LNCAP (cell line): ENCODE measurements at regions not wholly inside any gene's neighbourhood (a gene's known extent, or its start where the extent isn't known, plus 50 kb on each side); places are given as distances from the start of the nearest gene placed in this dataset.

Experiments used
- TF ChIP-seq, protein P1 (sequence below): fragments of 450-650 bp; IDR thresholded peaks from 2 replicates; pipeline ENCODE4 v1.5.1; 2017; ENCODE audit warnings: mild to moderate bottlenecking

DNA sequence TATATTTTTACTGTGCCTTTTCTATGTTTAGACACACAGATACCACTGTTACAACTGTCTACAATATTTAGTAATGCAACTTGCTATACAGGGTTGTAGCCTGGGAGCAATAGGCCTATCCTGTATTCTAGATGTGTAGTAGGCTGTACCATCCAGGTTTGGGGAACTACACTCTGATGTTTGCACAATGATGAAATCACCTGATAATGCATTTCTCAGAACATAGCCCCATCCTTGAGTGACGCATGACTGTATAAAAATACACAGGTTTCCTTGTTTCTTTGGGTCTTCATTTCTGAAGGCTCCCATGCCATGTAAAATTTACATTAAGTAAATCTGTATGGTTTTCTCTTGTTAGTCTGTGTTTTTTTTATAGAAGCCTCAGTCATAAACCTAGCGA is 270.9 kb upstream of the SKOR2 start:
- TF ChIP-seq, protein P1, sequence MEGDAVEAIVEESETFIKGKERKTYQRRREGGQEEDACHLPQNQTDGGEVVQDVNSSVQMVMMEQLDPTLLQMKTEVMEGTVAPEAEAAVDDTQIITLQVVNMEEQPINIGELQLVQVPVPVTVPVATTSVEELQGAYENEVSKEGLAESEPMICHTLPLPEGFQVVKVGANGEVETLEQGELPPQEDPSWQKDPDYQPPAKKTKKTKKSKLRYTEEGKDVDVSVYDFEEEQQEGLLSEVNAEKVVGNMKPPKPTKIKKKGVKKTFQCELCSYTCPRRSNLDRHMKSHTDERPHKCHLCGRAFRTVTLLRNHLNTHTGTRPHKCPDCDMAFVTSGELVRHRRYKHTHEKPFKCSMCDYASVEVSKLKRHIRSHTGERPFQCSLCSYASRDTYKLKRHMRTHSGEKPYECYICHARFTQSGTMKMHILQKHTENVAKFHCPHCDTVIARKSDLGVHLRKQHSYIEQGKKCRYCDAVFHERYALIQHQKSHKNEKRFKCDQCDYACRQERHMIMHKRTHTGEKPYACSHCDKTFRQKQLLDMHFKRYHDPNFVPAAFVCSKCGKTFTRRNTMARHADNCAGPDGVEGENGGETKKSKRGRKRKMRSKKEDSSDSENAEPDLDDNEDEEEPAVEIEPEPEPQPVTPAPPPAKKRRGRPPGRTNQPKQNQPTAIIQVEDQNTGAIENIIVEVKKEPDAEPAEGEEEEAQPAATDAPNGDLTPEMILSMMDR, result no peak

GRCh38 chr18:47520263-47520662 is 268.8 kb upstream of the SKOR2 start:
- TF ChIP-seq, protein P1, result no peak

DNA sequence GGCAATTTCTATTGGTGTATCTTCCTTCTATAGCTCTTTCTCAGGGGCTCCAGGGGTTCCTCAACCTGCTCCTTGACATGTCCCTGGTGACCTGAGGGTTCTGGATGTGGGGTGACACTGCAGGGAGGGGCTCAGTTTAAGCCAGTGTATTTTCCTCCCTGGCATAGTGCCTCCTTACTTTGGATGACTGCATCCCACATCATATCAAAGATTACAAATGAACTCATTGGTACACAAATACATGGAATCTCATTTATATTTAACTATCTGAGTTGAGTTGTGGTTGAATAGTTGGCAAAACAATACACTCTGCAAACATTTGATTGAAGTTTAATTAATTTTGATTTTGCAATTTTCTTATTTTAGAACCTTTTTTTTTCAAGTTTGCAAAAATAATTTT is 268.2 kb upstream of the SKOR2 start:
- TF ChIP-seq, protein P1, result no peak

DNA sequence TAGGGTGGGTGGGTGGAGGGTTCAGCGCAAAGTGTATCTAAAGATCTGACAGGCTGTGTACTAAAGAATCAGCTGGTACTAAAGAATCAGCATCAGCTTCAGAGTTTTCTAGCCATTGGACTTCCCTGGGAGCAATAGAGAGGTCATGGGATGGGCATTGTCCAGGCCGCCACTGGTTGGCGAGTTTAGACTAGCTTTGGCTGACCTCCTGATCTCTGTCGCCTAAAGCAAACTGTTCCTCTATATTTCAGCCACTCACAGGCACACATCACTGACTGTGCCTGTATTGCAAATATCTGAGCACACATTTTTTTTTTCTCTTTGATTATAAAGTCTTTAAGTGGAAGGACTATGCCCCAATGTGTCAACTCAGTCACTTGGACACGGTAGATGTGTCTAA is 267.8 kb upstream of the SKOR2 start:
- TF ChIP-seq, protein P1, result no peak

DNA sequence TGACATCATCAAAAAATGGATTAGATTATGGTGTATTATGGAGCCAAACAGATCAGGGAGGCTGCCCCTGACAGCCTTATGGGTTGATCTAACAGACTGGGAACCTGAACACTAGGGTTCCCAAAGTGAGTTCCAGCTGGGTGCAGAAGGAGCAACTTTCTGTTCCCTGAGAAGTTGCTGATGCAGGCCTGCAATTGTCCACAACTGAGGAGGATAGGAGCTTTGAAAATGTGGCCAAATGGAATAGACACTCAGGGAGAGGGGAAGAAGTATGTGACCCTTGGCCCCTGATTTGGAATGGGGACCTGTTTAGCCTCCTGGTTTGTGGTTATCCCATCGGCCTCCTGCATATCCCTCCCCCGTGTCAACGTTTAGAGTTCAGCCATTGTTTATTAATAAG is 262.2 kb upstream of the SKOR2 start:
- TF ChIP-seq, protein P1, result no peak

DNA sequence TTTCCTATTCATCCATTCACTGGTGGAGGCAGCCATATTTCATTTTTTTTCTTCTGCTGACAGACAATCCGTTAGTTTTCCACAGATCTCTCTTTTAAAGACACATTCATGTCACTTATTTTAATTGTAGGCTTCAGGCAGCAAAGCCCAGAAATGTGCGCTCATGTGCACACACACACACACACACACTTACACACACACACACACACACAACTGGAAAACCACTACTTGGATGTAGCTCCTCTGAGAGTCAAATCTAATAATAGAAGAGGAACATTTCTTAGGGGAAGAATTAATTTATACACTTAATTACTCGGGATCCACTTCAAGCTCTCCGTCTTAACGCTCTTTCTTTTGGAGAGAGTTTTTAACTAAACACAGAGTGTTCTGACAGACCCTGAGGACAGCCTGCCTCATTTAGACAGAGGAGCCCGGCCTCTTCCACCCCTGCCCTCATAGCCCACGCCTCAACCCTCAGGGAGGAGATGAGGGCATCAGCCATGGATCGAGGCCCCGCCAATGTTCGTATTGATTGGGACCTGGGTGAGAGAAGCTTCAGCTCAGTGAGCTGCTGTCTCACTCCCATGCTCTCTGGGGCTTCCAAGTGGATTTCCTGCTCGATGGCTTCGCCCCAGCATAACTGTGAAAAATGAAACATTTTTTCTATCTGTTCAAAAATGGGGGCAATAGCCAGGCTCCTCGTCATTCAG is 261.4 kb upstream of the SKOR2 start:
- TF ChIP-seq, protein P1, result no peak

GRCh38 chr18:47512056-47512455 is 260.6 kb upstream of the SKOR2 start:
- TF ChIP-seq, protein P1, result no peak

GRCh38 chr18:47510831-47511230 is 259.4 kb upstream of the SKOR2 start:
- TF ChIP-seq, protein P1, result no peak
